ENCODE measurements at regions not wholly inside any gene's neighbourhood (a gene's known extent, or its start where the extent isn't known, plus 50 kb on each side); places are given as distances from the start of the nearest gene placed in this dataset.

DNA sequence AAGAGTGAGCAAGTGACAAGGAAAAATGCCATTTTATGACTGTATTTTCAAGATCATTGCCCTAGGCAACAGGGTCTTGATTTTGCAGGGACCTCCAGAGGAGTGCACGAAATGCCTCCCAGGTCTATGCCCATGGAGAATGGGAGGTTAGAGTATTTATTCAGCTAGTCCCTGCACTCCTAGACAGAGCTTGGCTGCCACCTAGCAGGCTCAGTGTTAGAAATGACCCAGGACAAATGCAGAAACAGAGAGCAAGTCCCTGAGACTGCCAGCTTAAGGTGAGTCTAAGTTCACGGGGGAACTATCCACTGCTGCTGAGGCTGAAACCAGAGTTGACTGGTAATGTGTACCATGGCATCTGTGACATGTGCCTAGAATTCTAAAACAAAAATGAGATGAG is 506.4 kb downstream of the MED13L start:
- no peak overlapping the region for H3K4me3 ChIP-seq (ENCODE audit: low read depth in 1 of 2, low read length in 2 of 2)
- no peaks in the 10 kb centered on the region for H3K9me3 ChIP-seq (ENCODE audit: control insufficient read depth in 1 of 2, low read length in 2 of 2)
- H3K9ac ChIP-seq (ENCODE audit: low read depth in 1 of 2, low read length in 2 of 2): no peak overlapping the region
- H3K27me3 ChIP-seq (ENCODE audit: control insufficient read depth in 1 of 2, insufficient read depth in 2 of 2, low read length in 2 of 2): no peaks in the 10 kb centered on the region
- peaks cover 0 to 6% of the 10 kb centered on the region in 2 donors for H3K4me1 ChIP-seq (ENCODE audit: control insufficient read depth in 1 of 2, insufficient read depth in 2 of 2, low read length in 2 of 2)
- H3K36me3 ChIP-seq (ENCODE audit: control insufficient read depth in 1 of 2, insufficient read depth in 2 of 2, low read length in 2 of 2): no peaks in the 10 kb centered on the region
- no peak overlapping the region for H3K27ac ChIP-seq (ENCODE audit: low read depth, low read length)

DNA sequence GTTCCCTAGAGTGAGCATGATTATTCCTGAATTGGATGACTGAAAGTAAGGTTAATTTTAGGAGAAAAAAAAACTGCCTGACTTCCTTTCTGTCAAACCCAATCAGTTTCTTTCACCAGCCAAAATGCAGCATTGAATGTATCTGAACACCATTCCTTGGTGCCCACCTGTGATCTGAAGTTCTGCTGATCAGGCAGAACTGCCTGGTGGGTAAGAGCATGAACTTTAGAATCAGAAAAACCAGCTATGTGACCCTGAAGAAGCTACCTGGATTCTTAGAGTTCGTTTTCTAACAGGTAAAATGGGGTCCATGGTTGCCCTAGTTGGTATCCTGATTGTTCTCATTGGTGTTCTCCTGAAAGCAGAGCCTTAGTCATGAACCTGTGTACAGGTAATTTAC is 506.9 kb downstream of the MED13L start:
- Histone ChIP-seq H3K27me3 (ENCODE audit: control insufficient read depth in 1 of 2, insufficient read depth in 2 of 2, low read length in 2 of 2) (no peaks in the 10 kb centered on the region), H3K27ac (ENCODE audit: low read depth, low read length) (no peak overlapping the region), H3K36me3 (ENCODE audit: control insufficient read depth in 1 of 2, insufficient read depth in 2 of 2, low read length in 2 of 2) (no peaks in the 10 kb centered on the region)

DNA sequence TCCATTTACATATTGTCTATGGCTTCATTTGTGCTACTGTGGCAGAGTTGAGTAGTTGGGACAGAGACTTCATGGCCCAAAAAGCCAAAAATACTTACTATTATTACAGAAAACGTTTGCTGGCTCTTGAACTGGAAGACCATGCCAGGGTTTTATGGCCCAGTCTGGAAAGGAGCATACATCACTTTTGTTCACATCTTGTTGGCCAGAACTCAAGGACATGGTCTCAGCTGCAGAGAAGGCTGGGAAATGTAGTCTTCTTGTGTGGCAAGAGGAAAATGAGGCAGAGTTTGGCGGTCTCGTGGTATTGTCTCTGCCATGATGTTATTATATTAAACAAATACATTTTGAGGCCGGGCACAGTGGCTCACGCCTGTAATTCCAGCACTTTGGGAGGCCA is 509.6 kb downstream of the MED13L start:
- H3K4me3 ChIP-seq (ENCODE audit: low read depth in 1 of 2, low read length in 2 of 2): no peak overlapping the region
- H3K27me3 ChIP-seq (ENCODE audit: control insufficient read depth in 1 of 2, insufficient read depth in 2 of 2, low read length in 2 of 2): no peaks in the 10 kb centered on the region
- H3K36me3 ChIP-seq (ENCODE audit: control insufficient read depth in 1 of 2, insufficient read depth in 2 of 2, low read length in 2 of 2): no peaks in the 10 kb centered on the region
- H3K9ac ChIP-seq (ENCODE audit: low read depth in 1 of 2, low read length in 2 of 2): no peak overlapping the region
- H3K9me3 ChIP-seq (ENCODE audit: control insufficient read depth in 1 of 2, low read length in 2 of 2): no peaks in the 10 kb centered on the region
- H3K27ac ChIP-seq (ENCODE audit: low read depth, low read length): no peak overlapping the region
- H3K4me1 ChIP-seq (ENCODE audit: control insufficient read depth in 1 of 2, insufficient read depth in 2 of 2, low read length in 2 of 2): no peaks in the 10 kb centered on the region

More for the DNA sequence above, 506.9 kb downstream of the MED13L start:
- H3K4me1 ChIP-seq (ENCODE audit: control insufficient read depth in 1 of 2, insufficient read depth in 2 of 2, low read length in 2 of 2): peaks cover 0 to 6% of the 10 kb centered on the region in 2 donors
- H3K4me3 ChIP-seq (ENCODE audit: low read depth in 1 of 2, low read length in 2 of 2): no peak overlapping the region
- no peak overlapping the region for H3K9ac ChIP-seq (ENCODE audit: low read depth in 1 of 2, low read length in 2 of 2)
- H3K9me3 ChIP-seq (ENCODE audit: control insufficient read depth in 1 of 2, low read length in 2 of 2): no peaks in the 10 kb centered on the region

DNA sequence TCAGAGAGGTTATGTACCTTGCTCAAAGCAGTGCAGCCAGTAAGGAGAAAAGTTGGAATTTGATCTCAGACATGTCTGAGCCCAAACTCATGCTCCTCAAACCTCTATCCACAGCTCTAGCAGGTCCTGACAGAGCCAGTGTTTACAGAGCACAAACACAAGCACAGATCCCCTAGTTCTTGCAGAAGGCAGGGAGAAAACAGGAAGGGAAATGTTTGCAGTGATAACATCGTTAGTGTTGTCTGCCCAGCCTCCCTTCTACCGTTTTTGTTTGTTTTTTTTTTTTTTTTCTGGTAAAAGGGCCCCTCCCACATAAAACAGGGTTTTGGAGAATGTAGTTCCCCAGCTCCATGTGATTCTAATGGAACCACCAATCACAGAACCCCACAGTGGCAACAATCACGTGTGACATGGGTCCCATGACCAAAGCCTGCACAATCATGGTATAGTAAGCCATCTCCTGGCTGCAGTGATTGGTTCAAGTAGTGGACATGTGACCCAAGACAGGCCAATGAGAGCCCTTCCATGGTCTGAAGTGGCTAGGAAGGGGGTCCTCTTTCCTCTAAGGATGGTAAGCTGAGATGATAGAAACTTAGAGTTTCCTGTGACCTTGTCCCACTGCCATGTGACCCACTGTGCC is 513.4 kb downstream of the MED13L start:
- Histone ChIP-seq H3K27me3 (ENCODE audit: control insufficient read depth in 1 of 2, insufficient read depth in 2 of 2, low read length in 2 of 2) (no peaks in the 10 kb centered on the region), H3K4me3 (ENCODE audit: low read depth in 1 of 2, low read length in 2 of 2) (no peak overlapping the region), H3K9me3 (ENCODE audit: control insufficient read depth in 1 of 2, low read length in 2 of 2) (no peaks in the 10 kb centered on the region), H3K4me1 (ENCODE audit: control insufficient read depth in 1 of 2, insufficient read depth in 2 of 2, low read length in 2 of 2) (no peaks in the 10 kb centered on the region), H3K27ac (ENCODE audit: low read depth, low read length) (no peak overlapping the region), H3K36me3 (ENCODE audit: control insufficient read depth in 1 of 2, insufficient read depth in 2 of 2, low read length in 2 of 2) (no peaks in the 10 kb centered on the region), H3K9ac (ENCODE audit: low read depth in 1 of 2, low read length in 2 of 2) (no peak overlapping the region)

DNA sequence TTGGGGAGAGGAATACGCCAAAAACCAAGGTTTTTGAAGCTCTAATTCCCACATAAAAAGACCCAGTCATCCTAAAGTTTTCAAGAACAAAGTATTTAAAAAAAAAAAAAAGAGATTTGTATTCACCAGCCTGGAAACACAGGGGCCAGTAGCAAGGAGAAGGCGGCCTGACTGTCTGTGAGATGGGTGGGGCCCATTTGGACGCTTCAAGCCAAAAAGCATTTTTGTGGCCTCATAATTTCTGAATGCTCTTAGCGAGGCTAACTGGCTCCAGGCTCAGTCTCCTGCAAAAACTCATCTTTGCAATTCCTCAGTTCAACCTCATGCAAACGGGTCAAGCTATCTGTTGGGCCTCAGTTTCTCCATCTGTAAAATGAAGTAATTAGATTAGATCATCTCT is 514.1 kb downstream of the MED13L start:
- H3K9ac ChIP-seq (ENCODE audit: low read depth in 1 of 2, low read length in 2 of 2): no peak overlapping the region
- no peaks in the 10 kb centered on the region for H3K27me3 ChIP-seq (ENCODE audit: control insufficient read depth in 1 of 2, insufficient read depth in 2 of 2, low read length in 2 of 2)
- H3K4me1 ChIP-seq (ENCODE audit: control insufficient read depth in 1 of 2, insufficient read depth in 2 of 2, low read length in 2 of 2): no peaks in the 10 kb centered on the region
- H3K36me3 ChIP-seq (ENCODE audit: control insufficient read depth in 1 of 2, insufficient read depth in 2 of 2, low read length in 2 of 2): no peaks in the 10 kb centered on the region
- no peak overlapping the region for H3K27ac ChIP-seq (ENCODE audit: low read depth, low read length)
- H3K4me3 ChIP-seq (ENCODE audit: low read depth in 1 of 2, low read length in 2 of 2): no peak overlapping the region
- H3K9me3 ChIP-seq (ENCODE audit: control insufficient read depth in 1 of 2, low read length in 2 of 2): no peaks in the 10 kb centered on the region

DNA sequence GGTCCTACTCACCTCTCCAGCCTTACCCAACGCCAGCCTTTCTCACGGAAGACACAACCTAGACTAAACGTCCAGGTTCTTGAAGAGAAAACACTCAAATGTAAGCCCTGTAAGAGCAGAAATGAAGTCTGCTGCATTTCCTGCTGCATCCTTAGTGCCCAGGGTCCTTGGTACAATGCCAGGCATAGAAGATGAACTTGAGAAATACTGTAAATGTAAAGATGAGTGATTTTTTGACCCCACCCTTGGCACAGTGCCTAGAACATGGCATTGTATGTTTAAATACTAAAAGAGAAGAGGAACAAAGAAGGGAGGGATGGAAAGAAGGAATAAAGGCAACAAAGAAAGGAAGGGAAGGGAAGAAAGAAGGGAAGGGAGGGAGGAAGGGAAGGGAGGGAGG is 514.6 kb downstream of the MED13L start:
- no peaks in the 10 kb centered on the region for H3K9me3 ChIP-seq (ENCODE audit: control insufficient read depth in 1 of 2, low read length in 2 of 2)
- H3K4me1 ChIP-seq (ENCODE audit: control insufficient read depth in 1 of 2, insufficient read depth in 2 of 2, low read length in 2 of 2): no peaks in the 10 kb centered on the region
- H3K9ac ChIP-seq (ENCODE audit: low read depth in 1 of 2, low read length in 2 of 2): no peak overlapping the region
- no peak overlapping the region for H3K4me3 ChIP-seq (ENCODE audit: low read depth in 1 of 2, low read length in 2 of 2)
- no peaks in the 10 kb centered on the region for H3K27me3 ChIP-seq (ENCODE audit: control insufficient read depth in 1 of 2, insufficient read depth in 2 of 2, low read length in 2 of 2)
- H3K36me3 ChIP-seq (ENCODE audit: control insufficient read depth in 1 of 2, insufficient read depth in 2 of 2, low read length in 2 of 2): no peaks in the 10 kb centered on the region
- no peak overlapping the region for H3K27ac ChIP-seq (ENCODE audit: low read depth, low read length)

DNA sequence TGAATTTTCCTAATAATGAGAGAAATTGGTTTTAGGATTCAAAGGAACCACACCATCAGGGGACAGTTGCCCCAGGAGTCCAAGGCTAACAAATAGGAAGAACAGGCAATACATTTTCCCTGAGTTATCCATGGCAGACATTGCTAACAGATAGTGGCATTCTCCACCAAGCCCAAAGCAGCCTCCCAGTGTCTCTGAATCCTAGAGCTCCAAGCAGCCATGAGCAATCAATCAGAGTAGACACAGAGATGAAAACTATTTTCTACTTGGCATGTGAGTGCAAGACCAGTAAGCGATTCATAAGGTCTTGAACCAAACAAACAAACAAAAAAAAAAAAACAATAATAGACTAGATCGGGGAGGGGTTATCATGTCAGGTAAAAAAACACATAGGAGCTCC is 515.7 kb downstream of the MED13L start:
- Histone ChIP-seq H3K9me3 (ENCODE audit: control insufficient read depth in 1 of 2, low read length in 2 of 2) (no peaks in the 10 kb centered on the region), H3K27me3 (ENCODE audit: control insufficient read depth in 1 of 2, insufficient read depth in 2 of 2, low read length in 2 of 2) (peaks cover 0 to 5% of the 10 kb centered on the region in 2 donors), H3K4me3 (ENCODE audit: low read depth in 1 of 2, low read length in 2 of 2) (no peak overlapping the region), H3K9ac (ENCODE audit: low read depth in 1 of 2, low read length in 2 of 2) (no peak overlapping the region), H3K4me1 (ENCODE audit: control insufficient read depth in 1 of 2, insufficient read depth in 2 of 2, low read length in 2 of 2) (no peaks in the 10 kb centered on the region), H3K36me3 (ENCODE audit: control insufficient read depth in 1 of 2, insufficient read depth in 2 of 2, low read length in 2 of 2) (no peaks in the 10 kb centered on the region), H3K27ac (ENCODE audit: low read depth, low read length) (no peak overlapping the region)

DNA sequence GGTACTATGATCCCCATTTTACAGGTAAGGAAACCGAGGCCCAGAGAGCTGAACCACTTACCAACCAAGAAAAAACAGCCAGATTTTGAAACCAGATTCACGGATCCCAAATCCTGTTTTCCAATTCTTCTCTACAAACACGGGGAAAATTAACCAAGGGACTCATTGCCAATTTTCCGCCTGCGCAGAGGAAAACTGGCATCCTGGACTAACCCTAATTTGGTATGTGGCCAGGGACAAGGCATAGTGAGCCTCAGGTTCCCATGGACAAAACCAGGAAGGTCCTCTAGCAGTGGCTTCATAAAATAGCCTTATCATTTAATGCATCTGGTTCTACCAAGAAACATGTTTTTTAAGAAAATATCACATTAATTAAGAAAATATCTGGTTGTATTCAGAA is 517.3 kb downstream of the MED13L start:
- peaks cover 0 to 5% of the 10 kb centered on the region in 2 donors for H3K27me3 ChIP-seq (ENCODE audit: control insufficient read depth in 1 of 2, insufficient read depth in 2 of 2, low read length in 2 of 2)
- H3K27ac ChIP-seq (ENCODE audit: low read depth, low read length): no peak overlapping the region

DNA sequence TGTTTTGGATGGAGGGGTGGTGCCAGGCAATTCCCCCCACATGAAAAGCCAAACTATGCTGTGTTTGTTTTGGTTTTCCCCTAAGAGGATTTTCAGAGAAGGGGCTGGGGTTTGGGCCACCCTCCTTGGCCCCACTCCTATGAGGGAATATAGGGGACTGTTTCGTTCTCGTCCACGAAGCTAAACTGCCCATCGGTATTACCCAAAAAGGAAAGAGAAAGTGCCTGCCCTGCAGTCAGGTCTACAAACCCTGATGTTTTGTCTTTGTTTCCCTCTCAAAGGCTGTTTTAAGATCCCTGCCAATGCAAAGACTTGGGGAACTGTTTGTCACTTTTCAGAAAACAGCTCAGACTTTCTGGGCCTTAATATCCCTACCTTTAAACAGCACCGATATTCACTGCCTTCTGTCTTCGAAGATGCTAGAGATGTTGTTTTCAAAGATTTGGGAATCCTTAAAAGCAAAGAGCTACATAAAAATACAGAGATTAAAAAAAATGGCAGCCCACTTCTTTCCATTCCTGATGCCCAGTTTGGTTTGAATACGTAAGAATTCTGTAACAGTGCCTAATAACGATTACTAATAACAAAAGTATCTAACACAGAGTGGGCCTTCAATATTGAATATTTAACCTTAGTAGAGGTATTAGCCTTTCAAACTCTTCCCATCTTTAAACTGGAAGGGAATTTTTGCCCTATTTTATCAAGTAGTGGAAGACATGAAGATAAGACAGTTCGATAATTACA is 518.4 kb downstream of the MED13L start:
- H3K9ac ChIP-seq (ENCODE audit: low read depth in 1 of 2, low read length in 2 of 2): no peak overlapping the region
- no peaks in the 10 kb centered on the region for H3K9me3 ChIP-seq (ENCODE audit: control insufficient read depth in 1 of 2, low read length in 2 of 2)
- H3K4me1 ChIP-seq (ENCODE audit: control insufficient read depth in 1 of 2, insufficient read depth in 2 of 2, low read length in 2 of 2): no peaks in the 10 kb centered on the region
- no peak overlapping the region for H3K4me3 ChIP-seq (ENCODE audit: low read depth in 1 of 2, low read length in 2 of 2)
- H3K27me3 ChIP-seq (ENCODE audit: control insufficient read depth in 1 of 2, insufficient read depth in 2 of 2, low read length in 2 of 2): peaks cover 0 to 5% of the 10 kb centered on the region in 2 donors
- H3K36me3 ChIP-seq (ENCODE audit: control insufficient read depth in 1 of 2, insufficient read depth in 2 of 2, low read length in 2 of 2): no peaks in the 10 kb centered on the region
- H3K27ac ChIP-seq (ENCODE audit: low read depth, low read length): no peak overlapping the region

More for the DNA sequence above, 517.3 kb downstream of the MED13L start:
- Histone ChIP-seq H3K4me1 (ENCODE audit: control insufficient read depth in 1 of 2, insufficient read depth in 2 of 2, low read length in 2 of 2) (no peaks in the 10 kb centered on the region), H3K9me3 (ENCODE audit: control insufficient read depth in 1 of 2, low read length in 2 of 2) (no peaks in the 10 kb centered on the region), H3K9ac (ENCODE audit: low read depth in 1 of 2, low read length in 2 of 2) (no peak overlapping the region), H3K4me3 (ENCODE audit: low read depth in 1 of 2, low read length in 2 of 2) (no peak overlapping the region), H3K36me3 (ENCODE audit: control insufficient read depth in 1 of 2, insufficient read depth in 2 of 2, low read length in 2 of 2) (no peaks in the 10 kb centered on the region)

DNA sequence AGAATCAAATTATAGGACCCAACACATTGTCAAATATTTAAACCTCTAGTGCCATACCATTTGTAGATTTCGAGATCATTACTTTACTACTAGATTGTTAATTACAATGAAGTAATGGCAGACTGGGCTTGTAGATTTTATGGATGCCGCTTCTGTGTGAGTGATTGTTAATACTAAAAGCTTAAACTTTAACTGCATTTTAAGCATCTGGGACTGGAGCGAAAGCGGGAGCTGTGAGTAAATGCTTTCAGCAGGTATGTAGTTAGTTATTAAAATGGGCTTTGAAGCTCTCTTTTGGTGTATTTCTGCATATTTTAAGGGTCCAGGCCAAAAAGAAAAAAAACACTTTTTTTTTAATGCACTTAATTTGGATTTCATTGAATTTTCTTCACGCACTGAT is 519.3 kb downstream of the MED13L start:
- peaks cover 0 to 5% of the 10 kb centered on the region in 2 donors for H3K27me3 ChIP-seq (ENCODE audit: control insufficient read depth in 1 of 2, insufficient read depth in 2 of 2, low read length in 2 of 2)

More for the DNA sequence above, 519.3 kb downstream of the MED13L start:
- Histone ChIP-seq H3K36me3 (ENCODE audit: control insufficient read depth in 1 of 2, insufficient read depth in 2 of 2, low read length in 2 of 2) (no peaks in the 10 kb centered on the region), H3K9me3 (ENCODE audit: control insufficient read depth in 1 of 2, low read length in 2 of 2) (no peaks in the 10 kb centered on the region), H3K4me1 (ENCODE audit: control insufficient read depth in 1 of 2, insufficient read depth in 2 of 2, low read length in 2 of 2) (no peaks in the 10 kb centered on the region), H3K27ac (ENCODE audit: low read depth, low read length) (no peak overlapping the region), H3K9ac (ENCODE audit: low read depth in 1 of 2, low read length in 2 of 2) (no peak overlapping the region), H3K4me3 (ENCODE audit: low read depth in 1 of 2, low read length in 2 of 2) (no peak overlapping the region)
